Tibial artery (tissue), 4 donors: ENCODE measurements at regions not wholly inside any gene's neighbourhood (a gene's known extent, or its start where the extent isn't known, plus 50 kb on each side); places are given as distances from the start of the nearest gene placed in this dataset.

Experiments used
- DNase-seq, 2 donors: peaks; one replicate each; pipeline ENCODE4 v3.0.0-alpha.2; 2019
- H3K27ac ChIP-seq, 2 donors: fragments of 200-600 bp; sonication (generic) in 1 of 2; 1 replicate in 1 of 2; 2 replicates in 1 of 2; pipeline ENCODE4 v1.5.1; 2018 to 2019; ENCODE audit warnings: mild to moderate bottlenecking in 1 of 2
- H3K27me3 ChIP-seq, 2 donors: fragments of 200-600 bp; sonication (generic) in 1 of 2; one replicate each; pipeline versions ENCODE4 v1.5.1 to v1.6.0; 2016 to 2019
- H3K36me3 ChIP-seq, 3 donors: fragments of 200-600 bp; sonication (generic) in 2 of 3; one replicate each; pipeline ENCODE4 v1.5.1; 2016 to 2019; ENCODE audit warnings: mild to moderate bottlenecking in 2 of 3
- H3K4me1 ChIP-seq, 4 donors: fragments of 200-600 bp; sonication (generic) in 2 of 4; 1 replicate in 3 of 4; 2 replicates in 1 of 4; pipeline ENCODE4 v1.5.1; 2016 to 2019
- H3K4me3 ChIP-seq, 2 donors: fragments of 200-600 bp; sonication (generic) in 1 of 2; 1 replicate in 1 of 2; 2 replicates in 1 of 2; pipeline ENCODE4 v1.5.1; 2018 to 2019; ENCODE audit warnings: mild to moderate bottlenecking in 2 of 2
- H3K9me3 ChIP-seq, 3 donors: fragments of 200-600 bp; sonication (generic) in 1 of 3; one replicate each; pipeline ENCODE4 v1.5.1; 2016 to 2019
- intact Hi-C: fragments of 100-400 bp; cut with DNase I; formaldehyde crosslinking; loops from one replicate; pipeline ENCODE4 v1.15.0; 2023; ENCODE audit warnings: low total_unique reads
- TF ChIP-seq, protein P1 (sequence below), 2 experiments: fragments of 200-600 bp in 1 of 2; fragments of 450-650 bp in 1 of 2; IDR thresholded peaks; one replicate each; pipeline ENCODE4 v1.5.1; 2017 to 2019; ENCODE audit warnings: antibody characterized with exemption in 2 of 2, mild to moderate bottlenecking in 1 of 2, moderate library complexity in 1 of 2

DNA sequence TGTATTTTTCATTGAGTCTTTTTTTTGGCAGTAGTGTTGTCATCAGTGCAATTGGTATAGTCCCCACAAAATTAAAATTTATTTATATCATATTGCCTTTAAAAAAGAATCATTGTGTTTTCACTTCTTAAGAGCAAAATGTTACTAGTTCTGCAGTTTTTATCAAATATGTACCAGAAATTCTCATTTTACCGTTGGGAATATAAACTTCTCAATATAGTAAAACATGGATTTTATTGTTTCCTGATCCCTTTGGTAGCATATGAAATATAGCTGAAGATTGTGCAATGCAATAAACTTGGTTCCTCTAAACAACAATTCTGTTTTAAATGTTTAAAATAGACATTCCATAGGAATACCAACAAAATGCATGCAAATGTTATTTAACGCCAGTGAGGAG, 306.5 kb upstream of the PCDH20 start:
- TF ChIP-seq, protein P1, sequence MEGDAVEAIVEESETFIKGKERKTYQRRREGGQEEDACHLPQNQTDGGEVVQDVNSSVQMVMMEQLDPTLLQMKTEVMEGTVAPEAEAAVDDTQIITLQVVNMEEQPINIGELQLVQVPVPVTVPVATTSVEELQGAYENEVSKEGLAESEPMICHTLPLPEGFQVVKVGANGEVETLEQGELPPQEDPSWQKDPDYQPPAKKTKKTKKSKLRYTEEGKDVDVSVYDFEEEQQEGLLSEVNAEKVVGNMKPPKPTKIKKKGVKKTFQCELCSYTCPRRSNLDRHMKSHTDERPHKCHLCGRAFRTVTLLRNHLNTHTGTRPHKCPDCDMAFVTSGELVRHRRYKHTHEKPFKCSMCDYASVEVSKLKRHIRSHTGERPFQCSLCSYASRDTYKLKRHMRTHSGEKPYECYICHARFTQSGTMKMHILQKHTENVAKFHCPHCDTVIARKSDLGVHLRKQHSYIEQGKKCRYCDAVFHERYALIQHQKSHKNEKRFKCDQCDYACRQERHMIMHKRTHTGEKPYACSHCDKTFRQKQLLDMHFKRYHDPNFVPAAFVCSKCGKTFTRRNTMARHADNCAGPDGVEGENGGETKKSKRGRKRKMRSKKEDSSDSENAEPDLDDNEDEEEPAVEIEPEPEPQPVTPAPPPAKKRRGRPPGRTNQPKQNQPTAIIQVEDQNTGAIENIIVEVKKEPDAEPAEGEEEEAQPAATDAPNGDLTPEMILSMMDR (IDR thresholded peaks at IDR 0.05): no peak
- Histone ChIP-seq H3K4me1 (no peaks in the 10 kb centered on the region), H3K4me3 (no peak overlapping the region), H3K9me3 (no peaks in the 10 kb centered on the region), H3K27ac (no peak overlapping the region), H3K36me3 (no peaks in the 10 kb centered on the region), H3K27me3 (no peaks in the 10 kb centered on the region)
- no peak for DNase-seq
- intact Hi-C loops: no loop called here

DNA sequence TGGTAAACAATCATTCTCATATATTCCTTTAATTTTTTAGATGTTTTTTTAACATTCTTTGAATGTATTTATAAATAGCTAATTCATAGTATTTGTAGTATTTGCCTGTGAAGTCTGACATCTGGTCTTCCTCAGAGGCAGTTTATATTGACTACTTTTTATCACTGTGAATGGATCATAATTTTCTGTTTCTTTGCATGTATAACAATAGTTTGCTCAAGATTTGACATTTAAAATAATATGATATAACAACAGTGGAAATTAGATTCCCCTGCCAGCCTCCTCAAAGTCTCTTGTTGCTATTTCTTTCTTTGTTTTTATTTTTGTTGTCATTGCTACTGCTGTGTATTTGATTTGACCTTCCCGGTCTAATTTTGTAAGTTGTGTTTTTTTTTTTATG, 297.0 kb upstream of the PCDH20 start:
- Histone ChIP-seq H3K27me3 (no peaks in the 10 kb centered on the region), H3K36me3 (no peaks in the 10 kb centered on the region), H3K9me3 (no peaks in the 10 kb centered on the region), H3K4me1 (no peaks in the 10 kb centered on the region), H3K4me3 (no peak overlapping the region), H3K27ac (no peak overlapping the region)
- TF ChIP-seq, protein P1 (IDR thresholded peaks at IDR 0.05): no peak
- DNase-seq: no peak
- intact Hi-C loops: no loop called here

DNA sequence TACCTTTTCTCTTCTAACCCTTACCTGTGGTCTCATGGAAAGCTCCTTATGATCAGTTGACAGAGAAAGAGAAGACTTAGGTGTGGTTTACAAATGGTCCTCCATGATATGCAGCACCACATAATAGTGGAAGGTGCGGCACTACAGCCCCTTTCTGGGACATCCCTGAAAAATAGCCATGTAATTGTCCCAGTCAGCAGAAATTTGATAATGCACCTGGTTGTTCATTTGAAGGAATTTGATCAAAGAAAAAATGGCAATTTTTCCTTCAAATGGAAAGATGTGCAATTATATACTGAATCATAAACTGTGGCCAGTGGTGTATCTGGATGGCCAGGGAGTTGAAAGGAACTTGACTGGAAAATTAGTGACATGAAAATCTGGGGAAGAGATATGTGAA, 293.6 kb upstream of the PCDH20 start:
- no peaks in the 10 kb centered on the region for H3K4me1 ChIP-seq
- H3K27ac ChIP-seq: no peak overlapping the region
- no peak overlapping the region for H3K4me3 ChIP-seq
- no peaks in the 10 kb centered on the region for H3K9me3 ChIP-seq
- TF ChIP-seq, protein P1 (IDR thresholded peaks at IDR 0.05): no peak
- DNase-seq: no peak
- no peaks in the 10 kb centered on the region for H3K27me3 ChIP-seq
- intact Hi-C loops: no loop called here
- H3K36me3 ChIP-seq: no peaks in the 10 kb centered on the region

DNA sequence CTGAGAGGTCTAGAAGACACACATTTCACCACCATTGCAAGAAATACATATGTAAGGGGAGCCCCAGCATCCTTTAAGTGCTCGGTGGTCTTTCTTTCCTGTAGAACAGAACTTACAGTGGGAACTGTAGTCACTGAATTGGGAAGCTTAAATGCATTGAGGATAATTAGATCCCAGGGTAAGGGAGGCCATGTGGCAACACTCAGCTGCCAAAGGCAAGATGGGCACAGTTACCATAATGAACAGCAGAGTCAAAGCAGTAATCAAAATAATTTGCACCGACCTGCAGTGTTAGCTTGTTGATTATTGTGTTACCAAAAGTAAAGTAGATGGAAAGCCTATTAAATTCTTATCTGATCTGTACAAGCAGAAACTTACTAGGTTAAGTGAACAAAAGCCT, 291.2 kb upstream of the PCDH20 start:
- H3K4me1 ChIP-seq: no peaks in the 10 kb centered on the region
- H3K4me3 ChIP-seq: no peak overlapping the region
- no peaks in the 10 kb centered on the region for H3K36me3 ChIP-seq
- DNase-seq: no peak
- H3K27ac ChIP-seq: no peak overlapping the region
- no peaks in the 10 kb centered on the region for H3K27me3 ChIP-seq
- TF ChIP-seq, protein P1 (IDR thresholded peaks at IDR 0.05): no peak
- intact Hi-C loops: no loop called here
- peaks cover 0 to 4% (median 0%) of the 10 kb centered on the region in 3 donors for H3K9me3 ChIP-seq

DNA sequence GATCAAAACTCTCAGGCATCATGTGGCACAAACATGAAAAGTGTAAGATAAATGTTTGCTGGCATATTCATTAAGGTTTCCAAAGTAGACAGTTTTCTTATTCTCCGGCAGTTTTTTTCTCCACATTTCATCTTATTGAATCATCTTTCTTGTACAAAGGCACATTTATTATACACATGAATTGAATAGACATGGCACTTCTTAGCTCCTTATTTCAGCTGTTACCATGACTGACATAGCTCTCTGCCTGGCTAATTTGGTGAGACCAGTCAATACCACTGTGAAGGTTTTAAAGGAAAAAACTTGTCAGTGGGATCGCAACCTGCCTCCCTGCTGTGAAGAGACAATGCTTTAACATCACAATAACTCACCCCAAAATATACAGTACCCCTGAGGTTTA, 285.0 kb upstream of the PCDH20 start:
- no peaks in the 10 kb centered on the region for H3K36me3 ChIP-seq
- H3K4me3 ChIP-seq: no peak overlapping the region
- H3K4me1 ChIP-seq: no peaks in the 10 kb centered on the region
- H3K27ac ChIP-seq: no peak overlapping the region
- DNase-seq: no peak
- TF ChIP-seq, protein P1 (IDR thresholded peaks at IDR 0.05): no peak
- no peaks in the 10 kb centered on the region for H3K27me3 ChIP-seq
- intact Hi-C loops: no loop called here
- H3K9me3 ChIP-seq: peaks cover 0 to 4% (median 0%) of the 10 kb centered on the region in 3 donors

DNA sequence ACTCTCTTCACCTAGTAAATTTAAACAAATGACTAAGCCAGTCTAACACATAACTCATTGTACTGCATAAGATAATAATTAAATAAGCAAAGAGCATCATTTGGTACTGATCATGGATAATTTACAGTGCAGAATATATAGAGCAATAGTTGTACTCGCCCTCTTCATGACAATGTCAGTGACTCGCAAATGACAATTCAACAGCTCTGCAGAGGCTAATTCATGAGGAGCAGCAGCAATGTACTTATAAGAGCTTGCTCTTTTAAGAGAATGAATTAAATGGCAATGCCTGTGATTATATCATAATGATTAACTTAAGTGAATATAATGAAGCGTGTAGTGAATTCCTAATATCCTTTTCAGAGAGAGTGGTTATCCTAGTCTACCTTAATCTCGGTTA, 284.5 kb upstream of the PCDH20 start:
- Histone ChIP-seq H3K27me3 (no peaks in the 10 kb centered on the region), H3K9me3 (peaks cover 0 to 4% (median 0%) of the 10 kb centered on the region in 3 donors), H3K36me3 (no peaks in the 10 kb centered on the region), H3K27ac (no peak overlapping the region), H3K4me3 (no peak overlapping the region), H3K4me1 (no peaks in the 10 kb centered on the region)
- DNase-seq: no peak
- TF ChIP-seq, protein P1 (IDR thresholded peaks at IDR 0.05): no peak
- intact Hi-C loops: no loop called here
